ENCODE measurements at regions not wholly inside any gene's neighbourhood (a gene's known extent, or its start where the extent isn't known, plus 50 kb on each side); places are given as distances from the start of the nearest gene placed in this dataset.

DNA sequence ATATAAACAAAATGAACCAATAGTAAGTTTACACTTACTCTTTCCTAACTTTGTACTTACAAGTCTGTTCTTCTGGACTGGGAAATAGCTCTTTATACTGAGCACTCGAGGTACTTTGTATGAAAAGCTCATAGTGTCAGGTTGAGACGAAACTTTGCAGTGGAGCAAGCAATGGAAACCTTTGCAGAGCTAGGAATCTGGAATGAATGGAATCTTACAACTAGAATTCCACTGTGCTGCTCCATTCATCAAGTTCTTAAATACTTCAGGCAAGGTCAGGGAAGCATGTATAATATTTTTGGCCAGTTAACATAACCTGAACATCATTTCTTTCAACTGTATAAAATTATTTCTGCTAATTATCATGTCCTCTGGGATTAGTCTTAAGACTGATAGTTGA lies 1327.5 kb upstream of the FLRT2 start (continued):
- TF ChIP-seq, protein P1, sequence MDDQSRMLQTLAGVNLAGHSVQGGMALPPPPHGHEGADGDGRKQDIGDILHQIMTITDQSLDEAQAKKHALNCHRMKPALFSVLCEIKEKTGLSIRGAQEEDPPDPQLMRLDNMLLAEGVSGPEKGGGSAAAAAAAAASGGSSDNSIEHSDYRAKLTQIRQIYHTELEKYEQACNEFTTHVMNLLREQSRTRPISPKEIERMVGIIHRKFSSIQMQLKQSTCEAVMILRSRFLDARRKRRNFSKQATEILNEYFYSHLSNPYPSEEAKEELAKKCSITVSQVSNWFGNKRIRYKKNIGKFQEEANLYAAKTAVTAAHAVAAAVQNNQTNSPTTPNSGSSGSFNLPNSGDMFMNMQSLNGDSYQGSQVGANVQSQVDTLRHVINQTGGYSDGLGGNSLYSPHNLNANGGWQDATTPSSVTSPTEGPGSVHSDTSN (IDR thresholded peaks at IDR 0.05) = no peak

DNA sequence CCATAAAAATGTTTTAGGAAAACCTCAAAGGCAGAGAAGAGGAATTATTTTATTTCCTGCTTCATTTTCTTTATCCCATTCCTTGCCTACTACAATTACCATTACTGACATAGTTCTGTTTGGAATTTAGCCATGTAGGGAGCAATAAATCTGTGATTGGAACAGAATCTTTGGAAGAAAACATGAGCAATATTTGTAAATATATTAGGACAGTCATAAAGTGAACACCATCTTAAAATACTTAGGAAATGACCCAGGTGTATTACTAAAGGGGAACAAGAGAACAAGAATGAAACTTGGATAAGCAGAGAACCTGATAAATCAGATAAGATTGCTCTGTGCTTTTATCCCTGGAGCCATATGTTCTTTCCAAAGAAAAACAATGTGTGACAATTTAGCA lies 1326.0 kb upstream of the FLRT2 start:
- ATAC-seq = no peak
- POLR2A ChIA-PET = no interaction called here
- Histone ChIP-seq H3K9me3 (peaks cover 9% of the 10 kb centered on the region; the same call in 2 of the 3 replicates), H3K4me2 (no peak overlapping the region), H3K27ac (no peak overlapping the region), H3K4me3 (no peak overlapping the region), H3K4me1 (no peaks in the 10 kb centered on the region)
- CTCF ChIA-PET = no interaction called here
- FAIRE-seq = no peak
- TF ChIP-seq HDAC2 (IDR thresholded peaks at IDR 0.05) (no peak), SREBF2 (IDR thresholded peaks at IDR 0.05) (no peak), NPAS2 (CRISPR knock-in tag; IDR thresholded peaks at IDR 0.05; ENCODE audit: borderline replicate concordance) (no peak), CHD4 (IDR thresholded peaks at IDR 0.05; ENCODE audit: borderline replicate concordance) (no peak), BHLHE40 (IDR thresholded peaks at IDR 0.05; ENCODE audit: low read depth, low read length) (no peak), RCOR1 (IDR thresholded peaks at IDR 0.05; ENCODE audit: low read depth, low read length) (no peak), KDM5A (IDR thresholded peaks at IDR 0.05) (no peak), MAZ (IDR thresholded peaks at IDR 0.05; ENCODE audit: borderline replicate concordance, low read depth, low read length) (no peak), FOSL2 (IDR thresholded peaks at IDR 0.05) (no peak), FOSL2 (CRISPR knock-in tag; IDR thresholded peaks at IDR 0.05) (no peak)
- TF ChIP-seq, protein P2, sequence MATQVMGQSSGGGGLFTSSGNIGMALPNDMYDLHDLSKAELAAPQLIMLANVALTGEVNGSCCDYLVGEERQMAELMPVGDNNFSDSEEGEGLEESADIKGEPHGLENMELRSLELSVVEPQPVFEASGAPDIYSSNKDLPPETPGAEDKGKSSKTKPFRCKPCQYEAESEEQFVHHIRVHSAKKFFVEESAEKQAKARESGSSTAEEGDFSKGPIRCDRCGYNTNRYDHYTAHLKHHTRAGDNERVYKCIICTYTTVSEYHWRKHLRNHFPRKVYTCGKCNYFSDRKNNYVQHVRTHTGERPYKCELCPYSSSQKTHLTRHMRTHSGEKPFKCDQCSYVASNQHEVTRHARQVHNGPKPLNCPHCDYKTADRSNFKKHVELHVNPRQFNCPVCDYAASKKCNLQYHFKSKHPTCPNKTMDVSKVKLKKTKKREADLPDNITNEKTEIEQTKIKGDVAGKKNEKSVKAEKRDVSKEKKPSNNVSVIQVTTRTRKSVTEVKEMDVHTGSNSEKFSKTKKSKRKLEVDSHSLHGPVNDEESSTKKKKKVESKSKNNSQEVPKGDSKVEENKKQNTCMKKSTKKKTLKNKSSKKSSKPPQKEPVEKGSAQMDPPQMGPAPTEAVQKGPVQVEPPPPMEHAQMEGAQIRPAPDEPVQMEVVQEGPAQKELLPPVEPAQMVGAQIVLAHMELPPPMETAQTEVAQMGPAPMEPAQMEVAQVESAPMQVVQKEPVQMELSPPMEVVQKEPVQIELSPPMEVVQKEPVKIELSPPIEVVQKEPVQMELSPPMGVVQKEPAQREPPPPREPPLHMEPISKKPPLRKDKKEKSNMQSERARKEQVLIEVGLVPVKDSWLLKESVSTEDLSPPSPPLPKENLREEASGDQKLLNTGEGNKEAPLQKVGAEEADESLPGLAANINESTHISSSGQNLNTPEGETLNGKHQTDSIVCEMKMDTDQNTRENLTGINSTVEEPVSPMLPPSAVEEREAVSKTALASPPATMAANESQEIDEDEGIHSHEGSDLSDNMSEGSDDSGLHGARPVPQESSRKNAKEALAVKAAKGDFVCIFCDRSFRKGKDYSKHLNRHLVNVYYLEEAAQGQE (IDR thresholded peaks at IDR 0.05) = no peak
- TF ChIP-seq, protein P3, sequence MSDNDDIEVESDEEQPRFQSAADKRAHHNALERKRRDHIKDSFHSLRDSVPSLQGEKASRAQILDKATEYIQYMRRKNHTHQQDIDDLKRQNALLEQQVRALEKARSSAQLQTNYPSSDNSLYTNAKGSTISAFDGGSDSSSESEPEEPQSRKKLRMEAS (IDR thresholded peaks at IDR 0.05) = no peak
- DNase-seq (ENCODE audit: low read depth in 1 of 2, low spot score in 1 of 2) = no peak

- ChIA-PET POLR2A (no interaction called here), CTCF (no interaction called here)
- H3K4me1 ChIP-seq = no peaks in the 10 kb centered on the region
- TF ChIP-seq FOSB (CRISPR knock-in tag; IDR thresholded peaks at IDR 0.05) (no peak), ZC3H11A (IDR thresholded peaks at IDR 0.05) (no peak), TFCP2L1 (CRISPR knock-in tag; IDR thresholded peaks at IDR 0.05) (no peak), FOSL2 (IDR thresholded peaks at IDR 0.05) (no peak), FOSL2 (CRISPR knock-in tag; IDR thresholded peaks at IDR 0.05) (no peak), E2F6 (IDR thresholded peaks at IDR 0.05; ENCODE audit: borderline replicate concordance, low read depth) (no peak), HOXB13 (CRISPR knock-in tag; IDR thresholded peaks at IDR 0.05; ENCODE audit: low read depth) (no peak), ZNF302 (CRISPR knock-in tag; IDR thresholded peaks at IDR 0.05) (no peak), POLR2AphosphoS2 (conservative IDR thresholded peaks at IDR 0.05; ENCODE audit: low read length) (no peak), CHD4 (IDR thresholded peaks at IDR 0.05; ENCODE audit: borderline replicate concordance) (no peak), EHMT2 (IDR thresholded peaks at IDR 0.05; ENCODE audit: low read depth) (no peak)
- TF ChIP-seq, protein P4, sequence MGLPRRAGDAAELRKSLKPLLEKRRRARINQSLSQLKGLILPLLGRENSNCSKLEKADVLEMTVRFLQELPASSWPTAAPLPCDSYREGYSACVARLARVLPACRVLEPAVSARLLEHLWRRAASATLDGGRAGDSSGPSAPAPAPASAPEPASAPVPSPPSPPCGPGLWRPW (IDR thresholded peaks at IDR 0.05) = no peak
- H3K4me2 ChIP-seq = no peak overlapping the region
- DNase-seq (ENCODE audit: low read depth in 1 of 2, low spot score in 1 of 2) (no peak), FAIRE-seq (no peak), ATAC-seq (no peak)
- H3K9me3 ChIP-seq = peaks cover 2% of the 10 kb centered on the region; the same call in 1 of the 3 replicates
- WGBS (ENCODE audit: missing lambda C conversion rate) = 31% methylated on average over 7 of the region's 7 CpGs
- no peak overlapping the region for H3K27ac ChIP-seq
- no peak overlapping the region for H3K4me3 ChIP-seq
These were observed 1321.5 kb upstream of the FLRT2 start for GRCh38 chr14:84208451-84208850.
